NCI-H1048 (cell line): ENCODE measurements at regions not wholly inside any gene's neighbourhood (a gene's known extent, or its start where the extent isn't known, plus 50 kb on each side); places are given as distances from the start of the nearest gene placed in this dataset.

Source experiments
- DNase-seq: peaks from one replicate; lab custom pipeline; 2025; lab: John Stamatoyannopoulos, UW

- DNase-seq, result no peak
Observed at GRCh38 chr3:40701016-40701588, 176.3 kb downstream of the ZNF621 start.

GRCh38 chr3:40704224-40704623, 179.5 kb downstream of the ZNF621 start:
- DNase-seq, result no peak

- DNase-seq, result no peak
Observed at GRCh38 chr3:40705663-40706062, 180.9 kb downstream of the ZNF621 start.

GRCh38 chr3:40713306-40713705, 188.5 kb downstream of the ZNF621 start:
- DNase-seq, result no peak

GRCh38 chr3:40713795-40714194, 189.0 kb downstream of the ZNF621 start:
- no peak for DNase-seq

GRCh38 chr3:40714771-40715345, 190.1 kb downstream of the ZNF621 start:
- DNase-seq, result no peak

- no peak for DNase-seq
Observed at GRCh38 chr3:40715551-40715950, 190.8 kb downstream of the ZNF621 start.

GRCh38 chr3:40717471-40717870, 192.7 kb downstream of the ZNF621 start:
- DNase-seq, result no peak

GRCh38 chr3:40718209-40718608, 193.4 kb downstream of the ZNF621 start:
- DNase-seq, result no peak

- DNase-seq, result no peak
Observed at GRCh38 chr3:40718681-40719080, 193.9 kb downstream of the ZNF621 start.

- DNase-seq, result no peak
Observed at GRCh38 chr3:40719660-40720287, 195.0 kb downstream of the ZNF621 start.

- no peak for DNase-seq
Observed at GRCh38 chr3:40720341-40720740, 195.6 kb downstream of the ZNF621 start.

- no peak for DNase-seq
Observed at GRCh38 chr3:40720863-40721262, 196.1 kb downstream of the ZNF621 start.

GRCh38 chr3:40723083-40723660, 198.4 kb downstream of the ZNF621 start:
- DNase-seq, result no peak

- DNase-seq, result no peak
Observed at GRCh38 chr3:40725031-40725430, 200.3 kb downstream of the ZNF621 start.

- no peak for DNase-seq
Observed at GRCh38 chr3:40731445-40731844, 206.7 kb downstream of the ZNF621 start.

- no peak for DNase-seq
Observed at GRCh38 chr3:40736943-40737342, 212.2 kb downstream of the ZNF621 start.

- no peak for DNase-seq
Observed at GRCh38 chr3:40737343-40737742, 212.6 kb downstream of the ZNF621 start.

- DNase-seq, result no peak
Observed at GRCh38 chr3:40739971-40740370, 215.2 kb downstream of the ZNF621 start.

GRCh38 chr3:40741729-40742128, 217.0 kb downstream of the ZNF621 start:
- DNase-seq, result no peak

- no peak for DNase-seq
Observed at GRCh38 chr3:40745381-40746106, 220.8 kb downstream of the ZNF621 start.

GRCh38 chr3:40751666-40752065, 226.9 kb downstream of the ZNF621 start:
- DNase-seq, result no peak

- no peak for DNase-seq
Observed at GRCh38 chr3:40752492-40752891, 227.7 kb downstream of the ZNF621 start.
